ENCODE measurements at regions not wholly inside any gene's neighbourhood (a gene's known extent, or its start where the extent isn't known, plus 50 kb on each side); places are given as distances from the start of the nearest gene placed in this dataset.
A peak's percentile ranks its signal among the peaks of the same experiment; 100 is the strongest.

DNA sequence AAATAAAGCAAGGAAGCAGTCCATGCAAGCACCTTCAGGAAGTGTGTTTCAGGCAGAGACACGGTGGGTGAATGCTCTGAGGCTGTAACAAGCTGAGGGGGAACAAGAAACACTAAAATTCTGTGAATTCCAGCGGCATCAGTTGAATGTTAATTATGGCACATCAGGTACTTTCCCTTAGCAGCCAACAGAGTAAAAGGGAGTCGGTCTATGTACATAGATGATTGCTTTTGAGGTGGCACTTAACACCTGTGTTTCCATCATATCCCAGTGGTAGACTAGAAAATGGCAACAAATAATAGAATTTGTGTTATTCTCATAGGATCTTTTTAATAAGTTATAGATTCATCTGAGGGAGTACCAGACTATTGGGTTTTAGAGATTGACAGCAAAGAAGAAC is 481.0 kb upstream of the KLF6 start:
- intact Hi-C loops (cut with micrococcal nuclease): no loop called here
- H3K36me3 Mint-ChIP-seq (ENCODE audit: insufficient read depth, unreplicated experiment): peaks cover 6% of the 10 kb centered on the region

DNA sequence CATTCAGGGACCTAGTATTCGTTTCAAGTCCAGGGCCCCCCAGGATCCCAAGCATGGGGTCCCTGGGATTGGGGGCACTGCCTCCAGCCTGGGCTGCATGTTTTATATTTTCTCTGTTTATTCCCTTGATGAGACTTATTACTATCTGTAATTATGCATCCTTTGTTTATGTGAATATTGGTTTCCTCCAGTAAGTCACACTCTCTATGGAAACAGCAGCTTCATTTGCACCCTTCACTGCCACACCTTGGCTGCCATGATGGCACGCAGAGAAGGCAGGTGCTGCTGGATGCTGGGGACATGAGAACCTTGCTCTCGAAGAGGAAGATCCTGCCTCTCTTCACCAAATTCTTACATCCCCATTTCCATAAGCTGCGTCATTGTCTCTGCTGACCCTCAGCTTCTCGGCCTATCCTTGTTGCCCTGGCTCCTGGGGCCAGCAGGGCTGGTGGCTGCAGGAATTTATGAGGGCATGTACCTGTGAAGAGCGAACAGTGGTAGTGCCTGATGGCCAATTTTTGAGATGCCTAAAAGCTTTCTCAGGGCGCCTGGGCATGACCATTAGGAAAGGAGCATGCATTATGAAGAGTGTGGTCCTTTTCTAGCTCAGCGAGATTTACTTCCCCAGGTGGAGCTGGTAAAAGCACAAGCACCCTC is 479.3 kb upstream of the KLF6 start:
- Mint-ChIP-seq H3K27me3 (ENCODE audit: insufficient read depth, unreplicated experiment) (no peaks in the 10 kb centered on the region), H3K4me3 (ENCODE audit: unreplicated experiment) (no peak overlapping the region), H3K4me1 (ENCODE audit: insufficient read depth, unreplicated experiment) (peaks cover 40% of the 10 kb centered on the region), H3K9me3 (ENCODE audit: unreplicated experiment) (no peaks in the 10 kb centered on the region), H3K36me3 (ENCODE audit: insufficient read depth, unreplicated experiment) (peaks cover 6% of the 10 kb centered on the region), H3K27ac (ENCODE audit: low read depth, unreplicated experiment) (no peak overlapping the region)
- ChIA-PET POLR2A (interaction anchor here (0.5 to 6.5 kb wide), 4 partner anchors 44 to 488 kb away, joined by 3 to 59 read pairs (median 4); partner anchors contain the start of gene KLF6), CTCF (no interaction called here)
- no TSS peak for BruUV-seq (replicated peaks)
- TF ChIP-seq, protein P1, sequence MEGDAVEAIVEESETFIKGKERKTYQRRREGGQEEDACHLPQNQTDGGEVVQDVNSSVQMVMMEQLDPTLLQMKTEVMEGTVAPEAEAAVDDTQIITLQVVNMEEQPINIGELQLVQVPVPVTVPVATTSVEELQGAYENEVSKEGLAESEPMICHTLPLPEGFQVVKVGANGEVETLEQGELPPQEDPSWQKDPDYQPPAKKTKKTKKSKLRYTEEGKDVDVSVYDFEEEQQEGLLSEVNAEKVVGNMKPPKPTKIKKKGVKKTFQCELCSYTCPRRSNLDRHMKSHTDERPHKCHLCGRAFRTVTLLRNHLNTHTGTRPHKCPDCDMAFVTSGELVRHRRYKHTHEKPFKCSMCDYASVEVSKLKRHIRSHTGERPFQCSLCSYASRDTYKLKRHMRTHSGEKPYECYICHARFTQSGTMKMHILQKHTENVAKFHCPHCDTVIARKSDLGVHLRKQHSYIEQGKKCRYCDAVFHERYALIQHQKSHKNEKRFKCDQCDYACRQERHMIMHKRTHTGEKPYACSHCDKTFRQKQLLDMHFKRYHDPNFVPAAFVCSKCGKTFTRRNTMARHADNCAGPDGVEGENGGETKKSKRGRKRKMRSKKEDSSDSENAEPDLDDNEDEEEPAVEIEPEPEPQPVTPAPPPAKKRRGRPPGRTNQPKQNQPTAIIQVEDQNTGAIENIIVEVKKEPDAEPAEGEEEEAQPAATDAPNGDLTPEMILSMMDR (IDR thresholded peaks at IDR 0.05; ENCODE audit: unreplicated experiment): no peak
- DNase-seq (ENCODE audit: unreplicated experiment): no peak
- intact Hi-C loops (cut with micrococcal nuclease): no loop called here

More for the DNA sequence above, 481.0 kb upstream of the KLF6 start:
- H3K27ac Mint-ChIP-seq (ENCODE audit: low read depth, unreplicated experiment): peak overlapping the region; percentile 89
- no peaks in the 10 kb centered on the region for H3K27me3 Mint-ChIP-seq (ENCODE audit: insufficient read depth, unreplicated experiment)
- H3K9me3 Mint-ChIP-seq (ENCODE audit: unreplicated experiment): no peaks in the 10 kb centered on the region
- POLR2A ChIA-PET: interaction anchor here (0.5 to 6.5 kb wide), 9 partner anchors 15 to 502 kb away, joined by 3 to 59 read pairs (median 3); partner anchors contain the start of gene KLF6
- peaks cover 39% of the 10 kb centered on the region for H3K4me1 Mint-ChIP-seq (ENCODE audit: insufficient read depth, unreplicated experiment)
- no peak overlapping the region for H3K4me3 Mint-ChIP-seq (ENCODE audit: unreplicated experiment)
- BruUV-seq (replicated peaks): no TSS peak
- CTCF ChIA-PET: interaction anchor here (0.6 to 2.1 kb wide), 2 partner anchors 11 to 501 kb away, joined by 3 to 4 read pairs; no protein-coding TSS in a partner anchor
- TF ChIP-seq, protein P1 (IDR thresholded peaks at IDR 0.05; ENCODE audit: unreplicated experiment): no peak
- no peak for DNase-seq (ENCODE audit: unreplicated experiment)

DNA sequence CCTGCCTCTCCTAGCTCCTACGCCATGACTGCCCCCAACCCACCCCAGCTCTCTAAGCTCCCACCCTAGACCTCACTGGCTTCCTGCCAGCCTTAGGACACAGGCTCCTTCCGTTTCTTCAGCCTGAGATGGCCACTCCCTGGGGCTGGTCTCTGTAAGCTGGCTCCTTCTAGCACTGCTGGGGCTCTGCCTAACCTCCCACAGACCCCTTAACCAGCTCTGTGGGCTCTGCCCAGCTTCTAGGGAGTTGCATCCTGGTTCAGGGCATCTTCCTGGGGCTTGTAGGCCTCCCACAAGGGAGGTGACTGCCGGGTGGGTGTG is 478.6 kb upstream of the KLF6 start:
- TF ChIP-seq, protein P1 (IDR thresholded peaks at IDR 0.05; ENCODE audit: unreplicated experiment): no peak

DNA sequence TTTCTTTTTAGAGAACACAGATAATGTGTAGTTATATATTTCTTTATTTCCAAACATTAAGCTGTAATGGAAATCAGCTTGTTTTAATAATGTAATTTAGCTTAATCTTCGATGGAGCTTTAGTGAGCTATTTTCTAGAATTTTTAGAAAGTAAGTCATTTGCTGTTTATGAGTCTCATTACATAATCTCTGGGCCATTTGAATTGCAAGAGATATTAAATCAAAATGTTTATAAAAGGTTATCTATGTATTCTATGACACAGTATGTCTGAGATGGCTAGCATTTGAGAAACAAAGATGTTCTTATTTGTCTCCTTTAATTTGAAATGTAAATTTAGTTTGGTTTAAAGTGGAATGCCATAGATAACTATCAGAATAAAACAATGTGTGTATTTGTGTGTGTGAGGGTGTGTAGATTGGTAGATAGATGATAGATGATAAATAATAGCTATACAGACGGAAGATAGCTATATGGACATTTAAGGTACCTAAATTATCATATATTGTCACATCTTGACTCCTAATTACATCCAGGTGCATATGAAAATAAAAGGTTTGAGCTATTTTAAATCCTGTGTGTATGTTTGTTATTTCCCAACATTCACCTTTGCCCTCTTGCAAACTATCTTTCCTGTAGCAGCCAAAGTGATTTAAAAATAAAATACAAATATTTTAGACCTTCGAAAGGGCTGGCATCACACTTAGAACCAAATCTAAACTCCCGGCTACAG is 478.0 kb upstream of the KLF6 start:
- TF ChIP-seq, protein P1 (IDR thresholded peaks at IDR 0.05; ENCODE audit: unreplicated experiment): no peak
- BruUV-seq (replicated peaks): no TSS peak
- Mint-ChIP-seq H3K4me1 (ENCODE audit: insufficient read depth, unreplicated experiment) (peaks cover 38% of the 10 kb centered on the region), H3K27ac (ENCODE audit: low read depth, unreplicated experiment) (peak overlapping the region; percentile 37), H3K4me3 (ENCODE audit: unreplicated experiment) (no peak overlapping the region), H3K36me3 (ENCODE audit: insufficient read depth, unreplicated experiment) (peaks cover 6% of the 10 kb centered on the region), H3K9me3 (ENCODE audit: unreplicated experiment) (no peaks in the 10 kb centered on the region), H3K27me3 (ENCODE audit: insufficient read depth, unreplicated experiment) (no peaks in the 10 kb centered on the region)
- CTCF ChIA-PET: interaction anchor here (0.6 to 0.7 kb wide), 3 partner anchors 25 to 503 kb away, joined by 3 to 4 read pairs (median 3); no protein-coding TSS in a partner anchor
- no peak for DNase-seq (ENCODE audit: unreplicated experiment)
- POLR2A ChIA-PET: interaction anchor here (0.9 to 1.2 kb wide), 3 partner anchors 13 to 478 kb away, joined by 3 read pairs; partner anchors contain the start of gene KLF6
- intact Hi-C loops (cut with micrococcal nuclease): no loop called here

More for the DNA sequence above, 478.6 kb upstream of the KLF6 start:
- no peak for DNase-seq (ENCODE audit: unreplicated experiment)
- Mint-ChIP-seq H3K27me3 (ENCODE audit: insufficient read depth, unreplicated experiment) (no peaks in the 10 kb centered on the region), H3K4me1 (ENCODE audit: insufficient read depth, unreplicated experiment) (peaks cover 40% of the 10 kb centered on the region), H3K4me3 (ENCODE audit: unreplicated experiment) (no peak overlapping the region), H3K9me3 (ENCODE audit: unreplicated experiment) (no peaks in the 10 kb centered on the region), H3K36me3 (ENCODE audit: insufficient read depth, unreplicated experiment) (peaks cover 6% of the 10 kb centered on the region), H3K27ac (ENCODE audit: low read depth, unreplicated experiment) (peak overlapping the region; percentile 37)
- no TSS peak for BruUV-seq (replicated peaks)
- intact Hi-C loops (cut with micrococcal nuclease): no loop called here
- CTCF ChIA-PET: interaction anchor here (0.6 to 0.7 kb wide), 2 partner anchors 24 to 503 kb away, joined by 3 to 4 read pairs; no protein-coding TSS in a partner anchor
- POLR2A ChIA-PET: interaction anchor here (0.5 to 1.2 kb wide), 3 partner anchors 21 to 479 kb away, joined by 3 read pairs; partner anchors contain the start of gene KLF6
